GM21786 (cell line): ENCODE measurements at regions not wholly inside any gene's neighbourhood (a gene's known extent, or its start where the extent isn't known, plus 50 kb on each side); places are given as distances from the start of the nearest gene placed in this dataset.
A peak's percentile ranks its signal among the peaks of the same experiment; 100 is the strongest.

Experiments
- ATAC-seq: cut with Tn5 transposase; IDR thresholded peaks from one replicate; pipeline ENCODE4 v1.9.1; 2021; ENCODE audit not compliant: unreplicated experiment

GRCh38 chr5:124156415-124156996 is 589.9 kb downstream of the ZNF608 start:
- ATAC-seq = no peak

- no peak for ATAC-seq
Observed at GRCh38 chr5:124154714-124155113, 591.7 kb downstream of the ZNF608 start.

- no peak for ATAC-seq
Observed at GRCh38 chr5:124153588-124153987, 592.9 kb downstream of the ZNF608 start.

GRCh38 chr5:124148574-124148973 is 597.9 kb downstream of the ZNF608 start:
- ATAC-seq = no peak

- no peak for ATAC-seq
Observed at GRCh38 chr5:124140060-124140459, 606.4 kb downstream of the ZNF608 start.

- ATAC-seq = no peak
Observed at GRCh38 chr5:124139477-124139876, 607.0 kb downstream of the ZNF608 start.

- no peak for ATAC-seq
Observed at GRCh38 chr5:124136609-124137008, 609.8 kb downstream of the ZNF608 start.

GRCh38 chr5:124134941-124135340 is 611.5 kb downstream of the ZNF608 start:
- no peak for ATAC-seq

GRCh38 chr5:124133406-124133805 is 613.0 kb downstream of the ZNF608 start:
- ATAC-seq = no peak

- ATAC-seq = no peak
Observed at GRCh38 chr5:124132843-124133242, 613.6 kb downstream of the ZNF608 start.

- ATAC-seq = no peak
Observed at GRCh38 chr5:124131466-124131865, 615.0 kb downstream of the ZNF608 start.

GRCh38 chr5:124130816-124131215 is 615.6 kb downstream of the ZNF608 start:
- ATAC-seq = no peak

GRCh38 chr5:124128867-124129266 is 616.9 kb downstream of the CSNK1G3 start:
- ATAC-seq = no peak

- ATAC-seq = peak; percentile 67
Observed at GRCh38 chr5:124126504-124127217, 614.7 kb downstream of the CSNK1G3 start.

GRCh38 chr5:124124711-124125229 is 612.8 kb downstream of the CSNK1G3 start:
- ATAC-seq = no peak

GRCh38 chr5:124121198-124121597 is 609.2 kb downstream of the CSNK1G3 start:
- no peak for ATAC-seq

GRCh38 chr5:124114911-124115310 is 602.9 kb downstream of the CSNK1G3 start:
- ATAC-seq = no peak

- ATAC-seq = no peak
Observed at GRCh38 chr5:124111886-124112285, 599.9 kb downstream of the CSNK1G3 start.

- ATAC-seq = no peak
Observed at GRCh38 chr5:124110942-124111341, 599.0 kb downstream of the CSNK1G3 start.

- no peak for ATAC-seq
Observed at GRCh38 chr5:124105326-124105725, 593.3 kb downstream of the CSNK1G3 start.

- no peak for ATAC-seq
Observed at GRCh38 chr5:124104821-124105220, 592.8 kb downstream of the CSNK1G3 start.

GRCh38 chr5:124104344-124104743 is 592.4 kb downstream of the CSNK1G3 start:
- no peak for ATAC-seq

- ATAC-seq = no peak
Observed at GRCh38 chr5:124103671-124104070, 591.7 kb downstream of the CSNK1G3 start.
